Body of pancreas (tissue), 4 donors: ENCODE measurements at regions not wholly inside any gene's neighbourhood (a gene's known extent, or its start where the extent isn't known, plus 50 kb on each side); places are given as distances from the start of the nearest gene placed in this dataset.

ENCODE experiments used
- ATAC-seq: fragments of 150-250 bp; one replicate; pipeline ENCODE4 v1.9.1; 2016
- DNase-seq, 4 donors: peaks; one replicate each; pipeline ENCODE4 v3.0.0-alpha.2; 2019
- H3K27ac ChIP-seq, 4 donors: fragments of 200-600 bp; sonication (generic); 1 replicate in 3 of 4; 2 replicates in 1 of 4; pipeline versions ENCODE4 v1.5.1 to v1.6.1; 2016 to 2019; ENCODE audit warnings: mild to moderate bottlenecking in 1 of 4, mixed read lengths in 1 of 4, moderate library complexity in 1 of 4
- H3K27me3 ChIP-seq, 2 donors: fragments of 200-600 bp; sonication (generic); one replicate each; pipeline ENCODE4 v1.6.0; 2016; ENCODE audit warnings: mild to moderate bottlenecking in 1 of 2
- H3K36me3 ChIP-seq, 2 donors: fragments of 200-600 bp; sonication (generic); replicated peaks in 1 of 2; 2 replicates each; pipeline ENCODE4 v1.5.1; 2016; ENCODE audit warnings: low read depth in 2 of 2; ENCODE audit not compliant: insufficient read depth in 1 of 2
- H3K4me1 ChIP-seq: fragments of 200-600 bp; sonication (generic); one replicate; pipeline ENCODE4 v1.6.0; 2016
- H3K4me3 ChIP-seq, 2 donors: fragments of 200-600 bp; sonication (generic); 1 replicate in 1 of 2; 2 replicates in 1 of 2; pipeline ENCODE4 v1.5.1; 2016 to 2019
- H3K9me3 ChIP-seq, 3 donors: fragments of 200-600 bp; sonication (generic); 1 replicate in 2 of 3; 2 replicates in 1 of 3; pipeline ENCODE4 v1.5.1; 2016
- CTCF ChIP-seq, 7 experiments: fragments of 450-650 bp in 4 of 7; fragments of 200-600 bp in 3 of 7; sonication (generic) in 3 of 7; IDR thresholded peaks; one replicate each; pipeline ENCODE4 v1.5.1; 2016 to 2019; ENCODE audit warnings: antibody characterized with exemption in 7 of 7
- POLR2A ChIP-seq, 3 donors: fragments of 450-650 bp; IDR thresholded peaks; one replicate each; pipeline ENCODE4 v1.6.1; 2016; ENCODE audit warnings: antibody characterized with exemption in 3 of 3, mild to moderate bottlenecking in 2 of 3
- WGBS, 2 donors: methylation state at CpG; one replicate each; pipeline ENCODE4 v1.1.5; 2017; 5-methylcytosine and 5-hydroxymethylcytosine counted together
- intact Hi-C: fragments of 100-400 bp; cut with DNase I; formaldehyde crosslinking; loops from one replicate; pipeline ENCODE4 v1.15.1; 2023

GRCh38 chr12:25723336-25723735 is 170.3 kb upstream of the LMNTD1 start:
- intact Hi-C loops, result no loop called here
- peak overlapping the region in 1 of 4 donors; percentile 35 for H3K27ac ChIP-seq
- TF ChIP-seq CTCF (IDR thresholded peaks at IDR 0.05) (no peak), POLR2A (IDR thresholded peaks at IDR 0.05) (no peak)
- H3K36me3 ChIP-seq, result no peaks in the 10 kb centered on the region
- no peak overlapping the region for H3K4me3 ChIP-seq
- no peaks in the 10 kb centered on the region for H3K4me1 ChIP-seq
- DNase-seq (no peak), ATAC-seq (no peak)
- no peaks in the 10 kb centered on the region for H3K9me3 ChIP-seq
- 33 to 45% methylated on average over 1 of the region's 1 CpG for WGBS, 2 donors
- H3K27me3 ChIP-seq, result no peaks in the 10 kb centered on the region

- H3K4me3 ChIP-seq, result no peak overlapping the region
- no peaks in the 10 kb centered on the region for H3K4me1 ChIP-seq
- H3K36me3 ChIP-seq, result no peaks in the 10 kb centered on the region
- H3K27me3 ChIP-seq, result no peaks in the 10 kb centered on the region
- DNase-seq (no peak), ATAC-seq (no peak)
- 45 to 61% methylated on average over 4 of the region's 4 CpGs for WGBS, 2 donors
- H3K27ac ChIP-seq, result peak overlapping the region in 2 of 4 donors; percentile 24 to 35
- H3K9me3 ChIP-seq, result no peaks in the 10 kb centered on the region
- intact Hi-C loops, result no loop called here
- no peak for TF ChIP-seq CTCF (IDR thresholded peaks at IDR 0.05)
- no peak for TF ChIP-seq POLR2A (IDR thresholded peaks at IDR 0.05)
Observed at GRCh38 chr12:25723921-25724491, 170.9 kb upstream of the LMNTD1 start.

- DNase-seq (no peak), ATAC-seq (no peak)
- intact Hi-C loops, result no loop called here
- no peaks in the 10 kb centered on the region for H3K36me3 ChIP-seq
- TF ChIP-seq POLR2A (IDR thresholded peaks at IDR 0.05), result no peak
- WGBS, 2 donors, result 68 to 71% methylated on average over 3 of the region's 3 CpGs
- H3K4me3 ChIP-seq, result no peak overlapping the region
- H3K27me3 ChIP-seq, result no peaks in the 10 kb centered on the region
- H3K27ac ChIP-seq, result no peak overlapping the region
- H3K4me1 ChIP-seq, result no peaks in the 10 kb centered on the region
- H3K9me3 ChIP-seq, result no peaks in the 10 kb centered on the region
Observed at GRCh38 chr12:25725470-25725869, 172.4 kb upstream of the LMNTD1 start.

DNA sequence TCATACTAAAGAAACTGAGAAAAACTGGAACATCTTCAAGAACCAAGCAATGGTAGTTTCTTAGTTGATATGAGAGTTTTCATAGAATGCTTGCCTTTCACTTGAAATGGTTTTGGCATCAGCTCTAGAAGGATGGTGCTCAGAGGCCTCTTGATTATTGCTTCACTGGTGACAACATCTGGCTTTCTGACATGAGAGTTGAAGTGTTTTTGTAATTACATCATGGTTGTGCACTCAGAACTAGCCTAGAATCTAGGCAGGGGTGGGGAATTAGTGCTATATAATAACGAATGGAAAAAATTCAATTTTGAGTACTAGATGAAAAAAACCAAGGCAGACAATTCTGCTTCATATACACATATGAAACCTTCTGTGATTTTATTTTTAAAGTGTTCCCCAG is 172.8 kb upstream of the LMNTD1 start:
- no peak for TF ChIP-seq CTCF (IDR thresholded peaks at IDR 0.05)
- TF ChIP-seq POLR2A (IDR thresholded peaks at IDR 0.05), result no peak
- Histone ChIP-seq H3K9me3 (no peaks in the 10 kb centered on the region), H3K4me3 (no peak overlapping the region), H3K36me3 (no peaks in the 10 kb centered on the region), H3K27me3 (no peaks in the 10 kb centered on the region), H3K27ac (no peak overlapping the region), H3K4me1 (no peaks in the 10 kb centered on the region)
- ATAC-seq (no peak), DNase-seq (no peak)
- intact Hi-C loops, result no loop called here
- WGBS, 2 donors, result 63 to 68% methylated on average over 1 of the region's 1 CpG

- ATAC-seq, result no peak
- H3K27me3 ChIP-seq, result no peaks in the 10 kb centered on the region
- no peak overlapping the region for H3K4me3 ChIP-seq
- H3K27ac ChIP-seq, result no peak overlapping the region
- 42 to 48% methylated on average over 2 of the region's 2 CpGs for WGBS, 2 donors
- intact Hi-C loops, result no loop called here
- TF ChIP-seq POLR2A (IDR thresholded peaks at IDR 0.05) (no peak), CTCF (IDR thresholded peaks at IDR 0.05) (no peak)
- H3K9me3 ChIP-seq, result no peaks in the 10 kb centered on the region
- no peaks in the 10 kb centered on the region for H3K4me1 ChIP-seq
- DNase-seq, result no peak
- H3K36me3 ChIP-seq, result no peaks in the 10 kb centered on the region
Observed at GRCh38 chr12:25728056-25728595, 175.0 kb upstream of the LMNTD1 start.
